Peyer's patch (tissue), 4 donors: ENCODE measurements at regions not wholly inside any gene's neighbourhood (a gene's known extent, or its start where the extent isn't known, plus 50 kb on each side); places are given as distances from the start of the nearest gene placed in this dataset.

Experiments
- CTCF ChIP-seq, 6 experiments: fragments of 450-650 bp in 4 of 6; fragments of 200-600 bp in 2 of 6; sonication (generic) in 1 of 6; IDR thresholded peaks; one replicate each; pipeline ENCODE4 v1.5.1; 2017 to 2019; ENCODE audit warnings: antibody characterized with exemption in 6 of 6, mild to moderate bottlenecking in 3 of 6, moderate library complexity in 1 of 6
- POLR2A ChIP-seq, 2 donors: fragments of 450-650 bp; IDR thresholded peaks; one replicate each; pipeline ENCODE4 v1.5.1; 2017; ENCODE audit warnings: antibody characterized with exemption in 2 of 2, mild to moderate bottlenecking in 2 of 2, moderate library complexity in 2 of 2

DNA sequence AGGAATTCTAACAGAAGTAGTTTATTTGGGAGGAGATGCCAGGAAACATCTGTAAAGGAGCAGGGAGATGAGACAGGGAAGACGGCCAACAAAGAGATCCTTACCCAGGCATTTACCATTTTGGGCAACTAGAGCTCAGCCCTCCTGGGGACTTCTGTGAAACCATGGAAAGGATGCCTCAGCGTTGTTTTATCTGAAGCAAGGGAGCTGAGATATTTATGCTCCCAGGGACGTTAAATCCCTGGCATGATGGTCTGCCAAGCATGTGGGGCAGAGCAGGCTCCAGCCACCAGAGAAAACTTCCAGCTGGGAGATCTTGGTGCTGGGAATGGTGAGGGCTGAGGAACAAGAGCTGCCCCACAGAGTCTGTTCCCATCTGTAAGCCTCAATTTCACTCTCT is 114.8 kb upstream of the FOXF1 start:
- TF ChIP-seq CTCF (IDR thresholded peaks at IDR 0.05) (no peak), POLR2A (IDR thresholded peaks at IDR 0.05) (no peak)
